LoVo (cell line): ENCODE measurements at regions not wholly inside any gene's neighbourhood (a gene's known extent, or its start where the extent isn't known, plus 50 kb on each side); places are given as distances from the start of the nearest gene placed in this dataset.

Experiments
- DNase-seq: peaks from one replicate; pipeline ENCODE4 v3.0.0-alpha.2; 2016; ENCODE audit warnings: low spot score

- DNase-seq: no peak
Observed at GRCh38 chr5:3321119-3321760, 274.4 kb upstream of the IRX1 start.

- DNase-seq: no peak
Observed at GRCh38 chr5:3320317-3320875, 275.2 kb upstream of the IRX1 start.

- no peak for DNase-seq
Observed at GRCh38 chr5:3317051-3317795, 278.4 kb upstream of the IRX1 start.

- DNase-seq: no peak
Observed at GRCh38 chr5:3313569-3313968, 282.1 kb upstream of the IRX1 start.

- no peak for DNase-seq
Observed at GRCh38 chr5:3312299-3312698, 283.3 kb upstream of the IRX1 start.

GRCh38 chr5:3311433-3311832 lies 284.2 kb upstream of the IRX1 start:
- no peak for DNase-seq

- DNase-seq: no peak
Observed at GRCh38 chr5:3310541-3311261, 284.9 kb upstream of the IRX1 start.

- DNase-seq: no peak
Observed at GRCh38 chr5:3309538-3309937, 286.1 kb upstream of the IRX1 start.

GRCh38 chr5:3307982-3308621 lies 287.5 kb upstream of the IRX1 start:
- DNase-seq: no peak

- no peak for DNase-seq
Observed at GRCh38 chr5:3305432-3305831, 290.2 kb upstream of the IRX1 start.

GRCh38 chr5:3304346-3304745 lies 291.3 kb upstream of the IRX1 start:
- no peak for DNase-seq

GRCh38 chr5:3303777-3304176 lies 291.9 kb upstream of the IRX1 start:
- no peak for DNase-seq

GRCh38 chr5:3302228-3302627 lies 293.4 kb upstream of the IRX1 start:
- DNase-seq: no peak

- no peak for DNase-seq
Observed at GRCh38 chr5:3301306-3301705, 294.3 kb upstream of the IRX1 start.

GRCh38 chr5:3300726-3301125 lies 294.9 kb upstream of the IRX1 start:
- no peak for DNase-seq

- no peak for DNase-seq
Observed at GRCh38 chr5:3299441-3299840, 296.2 kb upstream of the IRX1 start.

- no peak for DNase-seq
Observed at GRCh38 chr5:3297853-3298252, 297.8 kb upstream of the IRX1 start.

- DNase-seq: no peak
Observed at GRCh38 chr5:3288325-3288724, 307.3 kb upstream of the IRX1 start.

GRCh38 chr5:3287516-3287915 lies 308.1 kb upstream of the IRX1 start:
- DNase-seq: no peak

- DNase-seq: no peak
Observed at GRCh38 chr5:3285621-3286020, 310.0 kb upstream of the IRX1 start.

GRCh38 chr5:3284506-3284905 lies 311.1 kb upstream of the IRX1 start:
- DNase-seq: no peak

GRCh38 chr5:3282841-3283240 lies 312.8 kb upstream of the IRX1 start:
- DNase-seq: no peak
